Inflammatory macrophage (primary cell): ENCODE measurements at regions not wholly inside any gene's neighbourhood (a gene's known extent, or its start where the extent isn't known, plus 50 kb on each side); places are given as distances from the start of the nearest gene placed in this dataset.

Experiments used
- DNase-seq, 2 donors: peaks; one replicate each; pipeline ENCODE4 v3.0.0-alpha.2; 2020 to 2022

DNA sequence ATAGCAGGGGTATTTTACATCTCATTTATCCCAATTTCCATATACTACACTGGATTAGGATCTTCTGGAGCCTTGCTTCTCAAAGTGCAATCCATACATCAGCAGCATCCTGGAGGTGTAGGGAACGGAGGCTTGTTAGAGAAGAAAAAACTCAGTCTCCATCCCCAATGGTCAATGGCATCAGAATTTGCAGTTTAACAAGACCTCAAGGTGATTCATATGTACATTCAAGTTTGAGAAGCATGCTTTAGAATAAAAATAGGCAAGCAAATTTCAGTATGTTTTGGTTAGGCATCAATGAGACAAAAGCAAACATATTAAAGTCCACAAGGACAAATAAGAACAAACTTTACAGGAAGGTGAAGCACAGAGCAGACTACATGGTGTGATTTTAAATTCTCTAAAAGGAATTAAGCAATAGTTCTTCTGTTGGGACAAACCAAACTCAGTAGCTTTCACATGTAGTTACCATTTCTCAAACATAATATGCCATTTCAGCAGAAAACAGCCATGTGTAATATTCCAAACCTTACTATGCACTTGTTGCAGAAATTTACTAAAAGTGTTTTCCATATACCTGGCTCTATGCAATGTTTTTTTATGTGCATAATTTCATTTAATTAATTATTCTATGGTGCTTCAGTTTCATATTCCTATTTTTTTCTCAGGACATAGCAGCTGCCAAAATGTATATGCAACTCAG lies 360.3 kb upstream of the NECTIN3 start:
- no peak for DNase-seq

DNA sequence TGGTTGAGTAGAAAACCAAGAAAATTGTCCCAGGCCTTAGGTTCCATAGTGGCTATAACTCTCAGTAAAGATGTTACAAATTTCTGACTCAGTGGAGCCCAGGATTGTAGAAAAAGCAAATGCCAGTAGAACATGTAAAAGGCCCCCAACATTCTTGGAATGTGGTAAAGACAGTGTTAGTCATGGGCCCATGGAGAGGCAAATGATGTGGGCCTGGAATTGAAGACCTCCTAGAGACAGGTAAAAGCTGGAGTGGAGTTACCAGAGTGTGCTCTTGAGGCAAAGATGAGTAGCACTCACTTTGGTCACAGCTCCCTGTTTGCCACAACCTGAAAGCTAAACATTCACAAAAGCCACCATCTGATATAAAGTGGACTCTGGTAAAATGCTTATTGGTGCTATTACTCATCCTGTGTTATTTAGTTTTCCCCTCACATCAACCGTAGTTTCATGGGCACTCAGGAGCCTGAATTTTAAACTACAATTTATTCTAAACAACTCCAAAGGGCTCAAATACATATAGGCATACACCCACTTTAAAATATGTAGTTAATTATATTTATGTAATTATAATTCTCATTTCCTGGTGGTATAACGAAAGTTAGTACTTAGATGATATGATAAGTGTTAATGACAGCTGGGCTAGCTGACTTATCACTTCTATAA lies 359.6 kb upstream of the NECTIN3 start:
- no peak for DNase-seq

DNA sequence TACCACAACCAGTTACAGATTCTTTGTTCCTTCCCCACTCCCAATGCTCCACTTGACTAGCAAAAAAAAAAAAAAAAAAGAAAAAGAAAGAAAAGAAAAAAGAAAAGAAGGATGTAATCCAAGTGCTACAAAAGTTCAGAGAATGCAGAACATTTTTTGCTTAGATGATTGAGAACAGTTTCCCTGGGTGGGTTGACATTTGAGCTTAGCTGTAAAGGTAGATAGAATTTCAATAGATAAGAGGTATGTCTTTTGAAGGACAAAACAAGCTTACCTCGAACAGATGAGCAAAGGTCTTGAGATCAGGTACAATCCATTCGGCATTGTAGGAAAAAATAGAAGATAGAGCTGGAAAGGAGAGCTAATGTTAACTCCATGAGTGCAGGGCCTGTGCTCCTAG lies 344.6 kb upstream of the NECTIN3 start:
- DNase-seq, result no peak

DNA sequence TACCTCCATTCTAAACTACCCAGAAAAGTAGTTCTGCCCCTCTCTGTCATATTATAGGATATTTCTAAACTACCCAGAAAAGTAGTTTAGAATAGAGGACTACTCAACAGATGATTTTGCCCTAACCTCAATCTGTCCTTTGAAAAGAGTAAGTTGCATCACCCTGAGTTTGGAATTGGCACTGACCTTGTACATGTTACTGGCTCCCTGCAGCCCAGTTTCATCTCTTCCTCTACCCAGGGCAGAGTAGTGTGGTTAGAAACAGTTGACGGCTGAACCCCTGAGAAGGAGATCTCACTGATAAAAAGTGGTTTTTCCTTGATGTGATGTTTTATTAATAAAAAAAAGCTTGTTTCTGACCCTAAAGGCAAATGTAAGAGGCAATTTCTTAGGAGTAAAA lies 340.5 kb upstream of the NECTIN3 start:
- no peak for DNase-seq

DNA sequence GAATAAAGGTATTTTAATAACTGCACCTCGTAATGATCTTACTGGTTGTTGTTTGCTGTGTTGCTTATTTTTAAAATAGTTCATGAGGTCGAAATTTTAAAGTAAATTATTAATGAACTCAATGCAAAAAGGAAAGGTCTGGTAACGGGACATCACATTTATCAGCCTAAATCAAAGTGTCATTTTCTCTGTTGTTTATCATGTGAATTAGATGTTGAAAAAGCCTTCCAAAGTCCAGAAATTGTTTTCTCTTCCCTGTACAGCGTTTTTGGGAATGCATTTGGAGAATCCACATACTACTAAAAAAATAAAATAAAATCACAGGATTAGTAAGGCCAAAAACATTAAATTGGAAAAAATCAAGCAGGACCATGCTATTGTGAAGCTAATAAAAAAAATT lies 339.2 kb upstream of the NECTIN3 start:
- DNase-seq, result no peak

DNA sequence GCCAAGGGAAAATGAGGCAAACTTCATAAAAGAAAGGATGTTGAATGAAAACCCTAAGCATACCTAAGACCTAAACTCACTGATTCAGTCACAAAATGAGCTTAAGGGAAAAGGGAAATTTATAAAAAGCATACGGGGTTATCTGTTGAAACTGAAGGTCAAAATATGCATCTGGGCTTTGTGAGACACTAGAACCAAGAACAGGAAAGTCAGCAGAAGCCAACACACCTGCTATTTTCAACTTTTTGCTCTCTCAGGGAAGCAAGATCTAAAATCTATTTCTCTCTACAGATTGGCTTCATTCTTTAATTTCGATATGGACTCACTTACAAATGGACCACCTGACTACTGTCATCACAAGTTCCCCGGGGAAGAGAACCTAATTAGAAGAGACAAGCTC lies 338.6 kb upstream of the NECTIN3 start:
- no peak for DNase-seq

DNA sequence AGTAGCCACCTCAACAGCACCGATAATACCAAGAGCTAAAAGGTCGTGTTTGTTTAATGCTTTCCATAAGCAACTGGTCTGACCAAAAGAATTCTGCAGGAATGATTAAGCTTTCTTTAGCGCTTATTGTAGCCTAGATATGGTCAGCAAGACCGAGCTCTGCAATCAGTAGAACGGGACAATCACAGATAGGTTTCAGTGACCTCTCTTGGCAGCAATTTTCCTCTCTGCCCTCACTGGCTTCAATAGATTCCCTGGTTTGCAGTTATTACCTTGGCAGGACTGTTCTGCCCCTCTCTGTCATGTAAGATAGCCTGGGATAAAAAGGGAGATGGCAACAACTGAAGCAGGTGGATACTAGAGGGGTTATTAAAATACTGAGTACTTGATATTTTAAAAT lies 337.1 kb upstream of the NECTIN3 start:
- no peak for DNase-seq

DNA sequence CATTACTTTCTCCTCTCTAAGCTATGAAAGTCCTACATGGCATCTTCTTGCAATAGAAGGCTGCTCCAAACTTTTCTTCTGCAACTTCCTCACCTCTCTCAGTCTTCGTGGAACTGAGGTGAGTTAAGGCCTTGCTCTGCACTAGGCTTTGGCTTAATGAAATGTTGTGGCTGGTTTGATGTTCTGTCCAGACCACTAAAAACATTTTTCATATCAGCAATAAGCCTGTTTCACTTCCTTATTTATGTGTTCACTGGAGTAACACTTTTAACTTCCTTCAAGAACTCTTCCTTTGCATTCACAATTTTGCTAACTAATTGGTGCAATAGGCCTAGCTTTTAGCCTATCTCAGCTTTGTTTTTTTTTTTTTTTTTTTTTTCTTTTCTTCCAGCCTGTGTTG lies 335.3 kb upstream of the NECTIN3 start:
- DNase-seq, result peak in 1 of 2 donors; percentile 11

DNA sequence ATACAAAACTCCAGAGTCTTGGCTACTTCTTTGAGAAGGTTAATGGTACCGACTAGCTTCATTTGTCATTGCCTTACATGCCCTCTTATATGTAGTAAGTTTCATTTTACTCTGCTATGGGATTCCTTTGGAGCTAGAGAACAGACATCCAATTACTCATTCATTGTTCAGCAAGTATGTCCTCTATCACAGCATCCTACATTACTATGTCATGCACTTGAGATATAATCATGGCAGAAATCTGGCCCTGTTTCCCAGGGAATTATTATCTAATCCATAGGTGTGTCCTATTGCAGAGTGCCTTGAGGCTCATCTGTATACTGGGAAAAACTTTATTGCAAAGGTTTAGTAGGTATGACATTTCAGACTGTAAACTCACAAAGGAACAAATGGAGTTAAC lies 333.1 kb upstream of the NECTIN3 start:
- no peak for DNase-seq

DNA sequence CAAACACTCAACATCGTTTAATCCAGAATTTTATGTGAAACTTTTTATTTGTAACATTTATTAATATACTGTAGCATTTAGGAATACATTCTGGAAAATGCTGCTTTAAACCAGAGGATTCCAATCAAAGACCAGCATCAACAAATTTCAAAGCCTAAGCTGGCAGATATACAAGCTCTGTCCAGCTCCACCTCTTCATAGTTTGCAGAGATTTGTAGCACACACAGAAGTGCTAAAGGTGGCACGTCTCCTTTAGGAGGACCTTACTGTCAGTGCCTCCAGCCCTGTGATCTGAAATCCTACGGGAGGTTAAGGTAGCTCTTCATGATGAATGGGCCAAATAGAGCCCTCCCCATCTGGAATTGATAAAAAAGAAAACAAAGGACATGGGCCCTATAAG lies 329.7 kb upstream of the NECTIN3 start:
- no peak for DNase-seq

DNA sequence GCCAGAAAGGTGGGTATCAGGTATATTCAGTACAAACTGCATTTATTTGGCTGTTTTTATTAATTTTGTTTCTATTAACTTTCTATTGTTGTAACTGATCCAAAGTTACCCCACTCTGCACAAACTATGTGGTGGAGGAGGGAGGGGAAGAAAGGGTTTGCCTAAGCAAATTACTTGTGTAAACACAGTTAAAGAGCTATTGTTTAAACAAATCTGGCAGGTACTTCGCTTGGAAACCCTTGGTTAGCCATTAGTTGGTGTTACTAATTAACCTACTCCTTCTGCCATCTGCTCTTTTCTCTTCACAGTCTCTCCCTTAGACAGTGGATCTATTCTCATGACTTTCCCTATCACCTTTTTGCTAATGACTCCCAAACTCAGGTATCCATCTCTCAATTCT lies 328.4 kb upstream of the NECTIN3 start:
- no peak for DNase-seq

DNA sequence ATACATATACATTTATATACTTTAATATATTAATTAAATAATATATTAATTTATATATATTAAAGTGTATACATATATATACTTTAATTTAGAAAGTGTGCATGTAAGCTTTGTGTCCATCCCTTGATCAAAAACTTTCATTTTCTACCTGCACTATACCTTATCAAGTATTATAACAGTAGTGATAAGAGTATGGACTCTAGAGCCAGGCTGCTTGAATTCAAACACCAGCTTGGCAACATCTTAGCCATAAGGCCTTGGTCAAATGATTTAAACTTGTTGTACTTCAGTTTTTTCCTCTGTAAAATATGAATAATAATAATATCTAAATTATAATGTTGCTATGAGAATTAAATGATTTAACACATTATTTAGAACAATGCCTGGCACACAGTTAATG lies 327.6 kb upstream of the NECTIN3 start:
- DNase-seq, result no peak

DNA sequence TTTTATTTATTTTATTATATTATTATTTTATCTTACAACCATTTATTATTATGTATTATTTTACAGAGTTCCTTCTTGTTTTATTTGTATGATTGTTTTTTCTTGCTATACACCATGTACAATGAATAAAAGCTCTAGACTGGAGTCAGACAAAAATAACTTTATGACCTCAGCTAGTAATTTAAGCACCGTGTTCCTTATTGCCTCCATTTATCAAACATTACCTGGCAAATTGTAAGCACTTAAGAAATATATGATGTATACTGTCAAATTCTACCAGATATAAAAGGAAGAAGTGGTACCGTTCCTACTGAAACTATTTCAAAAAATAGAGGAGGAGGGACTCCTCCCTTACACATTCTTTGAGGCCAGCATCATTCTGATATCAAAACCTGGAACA lies 326.9 kb upstream of the NECTIN3 start:
- no peak for DNase-seq

DNA sequence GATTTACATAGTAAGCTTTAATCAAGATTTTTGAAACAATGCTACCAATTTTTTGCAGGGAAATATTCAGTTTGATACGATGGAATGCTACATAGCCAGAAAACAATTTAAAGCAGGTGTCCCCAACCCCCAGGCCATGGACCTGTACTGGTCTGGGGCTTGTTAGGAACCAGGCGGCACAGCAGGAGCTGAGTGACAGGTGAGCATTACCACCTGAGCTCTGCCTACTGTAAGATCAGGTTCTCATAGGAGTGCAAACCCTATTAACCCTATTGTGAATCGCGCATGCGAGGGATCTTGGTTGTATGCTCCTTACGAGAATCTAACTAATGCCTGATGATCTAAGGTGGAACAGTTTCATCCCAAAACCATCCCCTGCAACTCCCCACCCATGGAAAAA lies 322.6 kb upstream of the NECTIN3 start:
- no peak for DNase-seq

DNA sequence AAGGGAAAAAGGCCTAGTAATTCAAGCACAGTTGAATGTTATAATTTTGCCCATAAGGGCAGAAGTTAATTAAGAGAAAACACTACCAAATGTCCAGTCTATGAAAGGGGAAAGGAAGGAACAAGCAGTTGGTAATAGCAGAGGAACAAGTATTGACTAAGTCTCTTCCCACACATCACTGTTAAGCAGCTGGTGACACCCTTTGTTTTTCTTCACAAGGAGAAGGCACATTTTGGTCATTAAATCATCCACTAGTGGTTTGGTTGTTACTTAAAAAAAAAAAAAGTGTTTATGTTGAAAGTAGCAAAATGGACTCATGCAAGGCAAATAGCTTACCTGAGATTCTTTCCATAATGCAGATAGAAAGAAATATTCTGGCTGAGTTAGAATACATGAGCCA lies 321.4 kb upstream of the NECTIN3 start:
- DNase-seq, result no peak

DNA sequence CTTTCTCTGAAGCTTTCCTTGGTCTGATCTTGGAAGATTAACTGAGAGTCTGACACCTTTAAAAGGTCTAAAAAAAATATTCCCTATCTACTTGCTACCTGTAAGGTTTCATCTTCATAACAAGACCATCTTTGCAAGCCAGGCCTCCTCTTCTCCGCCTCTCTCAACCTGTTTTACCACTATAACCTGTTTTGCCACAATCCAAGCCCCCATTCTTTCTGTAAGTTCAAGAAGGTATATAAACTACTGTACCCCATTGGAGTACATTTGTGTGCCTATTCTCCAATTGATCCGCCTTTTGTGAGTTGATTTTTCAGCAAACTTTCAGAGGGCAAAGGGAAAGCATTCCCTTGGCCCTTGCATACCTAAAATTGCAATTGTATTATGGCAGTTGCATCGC lies 319.3 kb upstream of the NECTIN3 start:
- DNase-seq, result no peak

DNA sequence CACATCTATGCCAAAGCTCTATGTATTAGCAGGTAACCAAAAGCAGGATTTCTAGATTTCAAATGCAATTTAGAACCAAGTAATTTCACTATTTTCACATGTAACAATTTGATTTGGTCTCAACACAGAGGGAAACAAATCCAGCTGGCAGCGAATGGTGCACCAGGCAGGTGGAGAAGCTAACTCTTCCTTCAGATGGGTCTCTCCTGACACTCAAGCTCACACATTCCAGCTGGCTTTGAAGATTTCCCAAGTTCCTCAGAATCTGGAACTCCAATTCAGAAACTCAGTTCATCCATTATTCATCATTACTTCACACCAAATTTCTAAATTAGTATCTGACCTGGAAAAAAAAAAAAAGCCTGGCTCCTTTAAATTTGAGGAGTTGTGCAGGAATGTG lies 318.1 kb upstream of the NECTIN3 start:
- no peak for DNase-seq

DNA sequence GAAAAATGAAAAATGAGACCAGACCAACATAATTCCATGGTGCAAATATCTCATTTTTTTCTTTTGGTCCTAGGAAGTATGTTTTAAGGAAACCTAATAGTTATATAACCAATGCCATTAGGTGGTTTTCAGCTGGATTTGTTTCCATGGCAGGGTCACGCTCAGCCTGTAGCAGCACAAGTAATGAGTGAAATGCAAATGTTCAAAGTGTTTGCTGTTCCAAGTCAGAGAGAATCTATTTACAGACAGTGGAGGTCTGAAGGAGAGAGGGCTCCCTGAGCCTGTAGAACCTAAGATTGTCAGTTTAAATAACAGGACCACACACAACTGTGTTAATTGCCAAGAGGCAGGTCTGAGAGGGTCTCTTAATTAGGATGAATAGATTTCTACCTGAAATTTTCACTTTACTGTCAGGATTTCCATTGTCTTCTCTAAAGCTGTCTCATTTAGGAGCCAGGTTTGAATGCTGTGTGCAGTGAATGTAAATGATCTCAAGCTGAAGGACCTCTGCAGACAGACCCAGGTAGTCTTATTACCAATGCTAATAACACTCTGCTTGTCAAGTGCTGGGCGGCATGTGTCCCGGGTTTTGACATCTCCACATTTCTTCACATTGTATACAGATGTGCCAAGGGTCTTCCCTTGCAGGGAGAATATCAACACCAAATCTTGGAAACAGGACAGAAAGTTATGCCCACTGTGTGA lies 317.3 kb upstream of the NECTIN3 start:
- DNase-seq, result no peak

DNA sequence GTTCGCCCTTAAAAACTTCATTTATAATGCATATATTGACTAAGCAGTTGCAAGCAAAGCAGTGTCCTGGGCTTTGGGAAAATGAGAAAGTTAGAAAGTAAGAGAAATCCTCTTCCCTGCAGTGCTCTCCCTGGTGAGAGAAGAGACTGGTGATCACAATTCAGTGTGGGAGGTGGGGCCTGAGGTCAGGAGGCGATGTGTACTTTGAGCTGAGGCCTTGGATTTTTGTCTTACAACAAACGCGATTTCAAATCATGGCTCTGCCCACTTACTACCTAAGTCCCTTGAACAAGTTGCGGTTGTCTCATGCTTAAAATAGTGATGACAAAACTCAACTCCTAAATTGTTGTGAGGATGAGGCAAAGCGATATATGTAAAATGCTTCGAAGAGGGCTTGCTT lies 316.3 kb upstream of the NECTIN3 start:
- DNase-seq, result no peak

DNA sequence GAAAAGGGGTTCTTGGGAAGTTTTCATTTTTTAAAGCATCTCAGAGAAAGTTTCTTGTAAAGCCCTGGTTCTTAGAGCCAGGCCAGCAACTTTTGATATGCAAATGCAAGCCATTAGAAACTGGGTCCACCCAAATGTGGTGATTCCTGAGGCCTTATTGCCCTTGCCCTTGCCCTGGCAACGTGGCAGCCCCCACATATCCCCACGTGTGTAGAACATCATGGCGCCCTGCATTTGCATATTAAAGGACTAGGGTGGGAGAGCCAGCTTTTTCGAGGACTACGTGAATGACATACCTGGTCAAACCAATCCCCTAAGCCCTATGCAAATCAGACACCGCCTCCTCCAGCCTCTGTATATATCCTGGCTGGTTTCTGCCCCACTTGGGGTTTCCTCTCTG lies 314.9 kb upstream of the NECTIN3 start:
- DNase-seq, result no peak

DNA sequence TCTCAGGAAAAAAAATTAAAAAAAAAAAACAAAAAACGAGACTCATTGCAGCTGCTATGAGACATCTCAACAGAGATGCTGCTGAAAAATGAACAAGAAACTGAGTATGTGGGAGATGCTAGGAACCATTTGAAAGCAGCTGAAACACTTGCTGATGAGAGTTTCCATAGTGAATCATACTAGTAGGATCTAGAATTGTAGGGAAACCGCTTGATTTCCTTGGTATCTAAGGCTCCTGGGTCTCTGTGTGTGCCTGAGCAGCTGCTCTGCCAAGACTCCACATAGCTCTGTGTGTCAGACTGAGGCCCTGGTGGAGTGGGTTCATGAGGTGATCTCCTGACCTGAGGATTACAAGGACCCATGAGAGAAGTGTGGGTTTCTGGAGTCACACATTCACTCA lies 313.4 kb upstream of the NECTIN3 start:
- no peak for DNase-seq

DNA sequence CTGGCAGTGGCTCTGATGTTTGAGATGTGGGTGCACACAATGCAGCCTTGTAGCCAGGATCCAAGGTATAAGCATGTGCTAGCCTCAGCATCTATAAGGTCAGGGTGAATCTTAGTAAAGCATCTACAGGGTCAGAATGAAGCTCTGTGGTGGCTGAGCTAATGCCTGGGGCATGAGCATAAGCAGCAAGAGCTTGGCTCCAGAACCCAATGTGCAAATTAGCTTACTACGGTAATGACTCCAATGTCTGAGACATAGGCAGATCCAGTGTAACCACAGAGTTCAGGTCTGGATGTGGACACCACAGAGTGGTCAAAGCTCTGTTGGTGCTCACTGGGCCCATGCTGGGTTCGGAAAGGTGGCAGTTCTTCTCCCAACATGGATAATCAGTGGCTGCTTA lies 304.5 kb upstream of the NECTIN3 start:
- DNase-seq, result no peak

DNA sequence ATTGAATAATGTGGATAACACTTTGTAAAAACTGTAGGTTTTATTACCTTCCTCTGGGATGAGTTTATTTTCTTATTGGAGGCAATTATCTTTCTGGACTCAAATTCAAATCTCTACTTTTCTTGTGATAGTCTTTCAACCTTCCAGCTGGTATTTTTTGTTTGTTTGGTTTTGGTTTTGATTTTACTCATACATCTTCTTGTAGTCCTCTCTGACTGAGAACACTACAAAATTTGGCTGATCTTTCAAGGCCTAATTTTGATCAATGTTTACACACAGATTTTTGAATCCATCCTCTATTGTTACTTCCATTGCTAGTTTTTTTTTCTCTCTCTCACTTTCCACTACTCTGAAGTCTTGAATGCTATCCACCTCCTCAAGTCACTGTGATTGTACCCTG lies 303.8 kb upstream of the NECTIN3 start:
- DNase-seq, result no peak

DNA sequence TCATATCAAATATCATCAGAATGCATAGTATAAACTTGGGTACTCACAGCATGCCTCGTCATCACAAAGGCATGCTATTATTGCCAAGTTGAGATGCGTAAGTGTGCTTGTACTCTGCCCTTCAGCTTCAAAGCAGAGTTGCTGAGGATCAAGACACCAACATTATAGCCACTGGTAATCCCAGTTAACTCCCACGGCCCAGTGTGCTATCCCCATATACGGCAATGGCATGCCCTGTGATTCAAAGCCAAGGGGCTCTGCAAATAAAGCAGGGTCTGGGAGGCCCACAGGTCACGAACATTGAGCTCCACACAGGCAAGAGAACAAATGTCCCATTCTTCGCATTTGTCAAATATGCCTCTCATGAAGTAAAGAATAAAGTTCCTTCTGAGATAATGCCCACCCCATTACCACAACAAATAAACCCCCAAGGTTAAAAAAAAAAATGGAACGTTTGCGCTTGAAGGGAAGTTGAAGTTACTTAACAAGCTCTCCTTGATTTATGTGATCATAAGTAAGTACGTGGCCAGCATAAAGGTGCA lies 298.1 kb upstream of the NECTIN3 start:
- no peak for DNase-seq
